NCI-H1694 (cell line): ENCODE measurements at regions not wholly inside any gene's neighbourhood (a gene's known extent, or its start where the extent isn't known, plus 50 kb on each side); places are given as distances from the start of the nearest gene placed in this dataset.
A peak's percentile ranks its signal among the peaks of the same experiment; 100 is the strongest.
"Not testable (repeated sequence)": the region's sequence is repeated elsewhere in the genome, so short reads cannot be mapped to it uniquely, and the experiment has no call there.

ENCODE experiments used
- DNase-seq: peaks from one replicate; lab custom pipeline; 2025; lab: John Stamatoyannopoulos, UW

DNA sequence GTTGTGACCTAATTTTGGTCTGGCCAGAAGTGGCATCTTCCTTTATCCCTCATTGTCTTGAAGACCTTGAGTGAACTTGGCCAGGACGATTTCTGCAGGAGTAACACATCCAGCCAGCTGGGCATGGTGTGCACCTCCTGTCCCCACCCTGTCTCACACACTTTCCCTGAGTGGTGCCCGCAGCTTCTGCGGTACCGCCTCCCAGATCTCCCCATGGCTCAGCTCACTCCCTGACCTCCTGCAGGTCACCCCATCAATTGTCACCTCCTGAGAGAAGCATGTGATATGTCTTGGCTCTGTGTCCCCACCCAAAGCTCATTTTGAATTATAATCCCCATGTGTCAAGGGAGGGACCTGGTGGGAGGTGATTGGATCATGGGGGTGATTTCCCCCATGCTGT is 50.2 kb upstream of the TP53I11 start:
- no peak for DNase-seq

DNA sequence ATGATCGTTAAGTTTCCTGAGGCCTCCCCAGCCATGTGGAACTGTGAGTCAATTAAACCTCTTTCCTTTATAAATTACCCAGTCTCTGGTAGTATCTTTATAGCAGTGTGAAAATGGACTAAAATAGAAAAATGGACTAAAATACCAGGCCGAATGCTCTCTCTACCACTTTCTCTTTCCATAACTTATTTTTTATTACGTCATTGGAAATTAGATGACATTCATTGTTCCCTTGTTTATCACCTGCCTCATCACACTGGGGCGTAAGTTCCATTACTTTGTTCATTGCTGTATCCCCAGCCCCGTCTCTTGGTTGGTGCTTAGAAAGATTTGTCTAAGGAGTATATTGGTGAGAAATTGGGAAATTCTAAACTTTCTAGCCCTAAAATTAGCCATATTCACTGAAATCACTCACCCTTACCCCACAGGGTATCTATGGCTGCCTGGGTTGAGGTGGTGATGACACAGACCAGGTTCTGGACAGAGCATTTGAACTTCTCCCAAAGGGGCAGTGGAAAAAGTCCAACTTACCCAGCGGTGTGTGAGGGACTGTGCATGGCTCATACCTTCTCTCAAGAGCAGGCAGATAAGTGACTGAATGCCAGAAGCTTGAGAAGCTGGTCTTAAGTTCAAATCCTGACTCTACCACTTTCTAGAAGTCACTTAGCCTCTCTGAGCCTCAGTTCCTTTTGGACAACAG is 50.9 kb upstream of the TP53I11 start:
- DNase-seq = no peak

DNA sequence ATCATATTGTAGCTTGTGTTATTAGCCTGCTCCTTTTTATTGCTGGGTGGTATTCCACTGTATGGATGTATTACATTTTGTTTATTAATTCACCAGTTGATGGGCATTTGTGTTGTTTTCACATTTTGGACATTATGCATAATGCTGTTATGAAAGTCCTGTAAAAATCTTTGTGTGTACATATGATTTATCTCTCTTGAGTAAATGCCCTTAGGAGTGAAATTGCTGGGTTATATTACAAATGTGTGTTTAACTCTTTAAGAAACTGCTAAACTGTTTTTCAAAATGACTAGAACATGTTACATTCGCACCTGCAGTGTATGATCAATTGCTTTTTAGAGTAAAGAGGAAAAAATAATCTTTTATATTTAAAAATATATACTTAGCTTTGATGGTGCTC is 54.4 kb upstream of the TP53I11 start:
- no peak for DNase-seq

DNA sequence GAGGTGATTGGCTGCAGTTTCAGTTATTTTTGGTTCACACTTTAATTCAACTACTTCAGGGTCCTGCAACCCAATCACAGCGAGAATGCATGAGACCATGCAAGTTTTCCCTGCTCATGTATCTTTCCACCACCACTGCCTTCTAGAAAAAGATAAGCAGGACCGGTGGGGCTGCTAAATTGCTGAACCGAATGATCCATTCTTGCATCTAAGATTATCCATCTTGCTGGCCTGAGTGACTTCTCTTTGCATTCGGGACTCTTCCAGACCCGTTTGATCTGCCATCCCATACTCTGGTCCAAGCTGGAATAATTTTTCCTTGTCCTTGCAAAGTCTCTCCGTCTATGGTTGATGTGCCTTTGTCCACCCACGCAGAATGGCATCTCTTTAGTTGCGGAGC is 56.3 kb upstream of the TP53I11 start:
- DNase-seq = no peak

DNA sequence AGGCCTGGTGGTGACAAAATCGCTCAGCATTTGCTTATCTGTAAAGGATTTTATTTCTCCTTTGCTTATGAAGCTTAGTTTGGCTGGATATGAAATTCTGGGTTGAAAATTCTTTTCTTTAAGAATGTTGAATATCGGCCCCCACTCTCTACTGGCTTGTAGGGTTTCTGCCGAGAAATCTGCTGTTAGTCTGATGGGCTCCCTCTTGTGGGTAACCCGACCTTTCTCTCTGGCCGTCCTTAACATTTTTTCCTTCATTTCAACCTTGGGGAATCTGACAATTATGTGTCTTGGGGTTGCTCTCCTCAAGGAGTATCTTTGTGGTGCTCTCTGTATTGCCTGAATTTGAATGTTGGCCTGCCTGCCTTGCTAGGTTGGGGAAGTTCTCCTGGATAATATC is 65.3 kb upstream of the TP53I11 start:
- not testable (repeated sequence) for DNase-seq

DNA sequence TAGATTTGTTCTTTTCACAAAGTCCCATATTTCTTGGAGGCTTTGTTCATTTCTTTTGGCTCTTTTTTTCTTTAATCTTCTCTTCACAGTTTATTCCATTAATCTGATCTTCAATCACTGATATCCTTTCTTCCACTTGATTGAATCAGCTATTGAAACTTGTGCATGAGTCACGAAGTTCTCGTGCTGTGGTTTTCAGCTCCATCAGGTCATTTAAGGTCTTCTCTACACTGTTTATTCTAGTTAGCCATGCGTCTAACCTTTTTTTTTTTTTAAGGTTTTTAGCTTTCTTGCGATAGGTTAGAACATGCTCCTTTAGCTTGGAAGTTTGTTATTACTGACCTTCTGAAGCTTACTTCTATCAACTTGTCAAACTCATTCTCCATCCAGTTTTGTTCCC is 65.8 kb upstream of the TP53I11 start:
- not testable (repeated sequence) for DNase-seq

DNA sequence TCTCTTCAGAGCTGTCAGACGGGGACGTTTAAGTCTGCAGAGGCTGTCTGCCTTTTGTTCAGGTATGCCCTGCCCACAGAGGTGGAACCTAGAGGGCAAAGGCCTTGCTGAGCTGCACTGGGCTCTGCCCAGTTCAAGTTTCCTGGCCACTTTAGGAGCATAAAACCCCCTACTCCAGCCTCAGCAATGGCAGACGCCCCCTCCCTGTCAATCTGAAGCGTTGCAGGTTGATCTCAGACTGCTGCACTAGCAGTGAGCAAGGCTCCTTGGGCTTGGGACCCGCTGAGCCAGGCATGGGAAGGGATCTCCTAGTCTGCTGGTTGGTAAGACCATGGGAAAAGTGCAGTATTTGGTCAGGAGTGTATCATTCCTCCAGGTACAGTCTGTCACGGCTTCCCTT is 66.6 kb upstream of the TP53I11 start:
- DNase-seq = no peak

DNA sequence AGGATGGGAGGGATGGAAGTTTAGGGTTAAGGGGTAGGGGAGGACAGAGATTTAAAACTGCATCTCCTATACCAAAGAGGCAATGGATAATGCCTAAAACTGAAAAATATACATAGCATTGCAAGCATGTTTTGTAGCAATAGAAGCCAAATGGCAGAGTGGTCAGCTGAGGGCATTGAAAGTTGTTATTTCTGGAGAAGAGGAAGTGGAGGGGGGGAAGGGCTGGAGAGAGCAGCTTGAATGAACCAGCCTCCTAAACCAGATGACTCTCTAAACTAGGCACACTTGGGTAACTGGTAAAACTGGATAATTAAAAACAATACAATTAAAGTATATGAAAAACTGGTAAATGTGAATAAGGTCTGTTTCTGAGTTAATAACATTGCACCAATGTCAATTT is 70.3 kb upstream of the TP53I11 start:
- no peak for DNase-seq

DNA sequence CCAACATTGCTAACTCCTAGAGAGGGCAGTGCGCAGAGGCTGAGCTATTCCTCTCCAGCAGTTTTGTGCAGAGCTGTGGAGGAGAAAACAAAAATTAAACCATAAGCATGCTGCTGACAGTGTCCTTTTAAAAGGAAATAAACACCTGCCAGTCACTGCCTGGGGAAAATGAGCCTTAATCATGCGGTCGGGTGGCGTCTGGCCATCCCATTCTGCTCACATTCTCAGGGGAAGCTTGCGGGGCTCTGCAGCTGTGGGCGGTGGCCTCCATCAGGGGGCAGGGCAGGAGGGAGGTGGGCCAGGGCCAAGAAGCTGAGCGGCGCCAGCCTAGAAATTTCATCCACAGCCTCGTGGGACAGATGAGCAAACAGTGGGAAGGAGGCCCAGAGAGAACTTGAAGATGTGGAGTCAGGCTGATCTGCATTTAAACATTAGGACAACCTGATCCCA is 71.0 kb upstream of the TP53I11 start:
- DNase-seq = peak; percentile 78

DNA sequence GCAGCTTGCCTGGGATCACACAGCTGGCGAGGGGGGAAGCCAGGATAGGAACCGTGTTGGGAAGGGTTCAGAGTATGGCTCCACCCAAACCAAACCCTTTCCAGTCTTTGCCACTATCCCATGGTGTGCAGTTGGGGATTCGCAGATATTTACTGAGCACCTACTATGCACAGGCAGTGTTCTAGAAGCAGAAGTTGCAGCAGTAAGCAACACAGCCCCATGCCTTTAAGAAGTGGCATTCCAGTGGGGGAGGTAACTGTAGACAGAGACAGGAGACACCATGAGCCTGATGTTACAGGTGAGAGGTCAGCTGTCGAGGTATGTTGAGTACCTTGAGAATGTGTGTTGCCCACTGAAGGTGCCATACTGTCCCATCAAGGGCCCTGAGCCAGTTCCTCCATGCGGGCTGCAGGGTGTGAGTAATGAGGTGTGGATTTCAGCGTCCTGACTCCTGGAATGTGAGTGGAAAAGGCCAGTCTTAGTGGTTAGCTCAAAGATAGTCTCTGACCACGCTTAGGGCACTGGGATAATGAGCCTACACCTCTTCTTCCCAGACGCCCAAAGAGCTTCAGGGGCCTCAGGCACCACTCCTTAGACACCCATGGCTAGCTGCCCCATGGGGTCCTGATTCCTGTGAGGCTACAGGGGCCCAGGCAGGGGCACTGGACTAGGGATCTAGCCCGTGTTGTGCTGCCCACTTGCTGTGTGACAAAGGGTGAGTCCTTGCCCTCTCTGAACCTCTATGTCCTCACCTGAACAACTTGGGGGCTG is 71.8 kb upstream of the TP53I11 start:
- no peak for DNase-seq

DNA sequence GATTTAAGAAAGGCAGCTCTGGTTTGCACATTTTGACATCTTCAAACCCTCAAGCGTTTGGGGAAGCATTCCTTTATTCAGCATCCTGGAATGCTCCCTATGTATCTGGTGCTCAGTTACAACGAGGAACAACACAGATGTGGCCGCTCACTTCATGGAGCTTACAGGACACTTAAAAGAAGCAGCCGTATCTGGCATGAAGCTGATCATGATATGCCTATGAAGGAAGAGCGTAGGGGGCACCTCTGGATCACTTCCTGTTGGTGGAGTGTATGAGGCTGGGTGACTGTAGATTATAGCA is 72.3 kb upstream of the TP53I11 start:
- DNase-seq = no peak

DNA sequence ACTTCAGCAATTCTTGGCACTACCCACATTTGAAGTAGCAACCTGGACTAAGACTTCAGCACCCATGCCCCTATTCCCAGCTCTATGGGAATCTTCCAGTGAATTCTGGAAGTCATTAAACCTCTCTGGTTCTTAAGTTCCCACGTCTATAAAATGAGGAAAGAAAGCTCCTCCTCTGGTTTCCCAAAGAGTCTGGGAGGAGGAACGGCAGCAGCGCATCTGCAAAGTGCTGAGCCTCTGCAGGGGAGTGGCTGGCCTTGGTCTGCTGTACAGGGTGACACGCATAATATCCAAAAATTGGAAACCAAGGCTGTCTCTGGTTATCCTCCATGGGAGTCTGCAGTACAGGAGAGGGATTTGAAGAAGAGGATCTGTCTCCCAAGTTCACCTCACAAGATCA is 73.6 kb upstream of the TP53I11 start:
- DNase-seq = no peak

DNA sequence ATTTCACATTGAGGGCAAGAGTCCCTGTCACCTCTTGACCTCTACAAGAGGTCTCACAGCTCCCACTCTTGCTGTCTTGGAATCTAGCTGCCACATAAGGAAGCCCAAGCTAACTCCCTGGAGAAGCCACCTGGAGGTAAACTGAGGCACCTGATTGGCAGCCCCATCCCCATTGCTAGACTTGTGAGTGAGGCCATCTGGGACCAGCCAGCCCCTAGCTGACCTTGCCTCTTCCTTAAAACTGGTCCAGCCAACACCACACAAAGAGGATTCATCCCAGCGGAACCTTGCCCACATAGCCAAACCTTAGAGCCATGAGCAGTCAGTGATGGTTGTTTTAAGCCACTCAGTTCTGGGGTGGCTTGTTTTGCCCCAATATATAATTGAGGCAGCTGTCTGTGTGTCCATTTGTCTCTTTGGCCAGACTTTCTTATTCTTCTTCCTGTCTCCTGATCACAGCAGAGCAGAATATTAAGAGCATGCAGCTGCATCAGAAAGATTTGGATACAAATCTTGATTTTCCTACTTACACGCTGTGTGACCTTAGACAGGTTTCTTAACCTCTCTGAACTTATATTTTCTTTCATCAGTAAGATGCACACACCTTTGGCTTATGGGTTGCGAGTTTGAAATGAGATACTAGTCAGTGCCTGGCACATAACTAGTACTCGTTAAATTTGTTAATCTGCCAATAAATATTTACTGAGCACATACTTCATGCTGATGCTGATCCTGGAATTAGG is 74.3 kb upstream of the TP53I11 start:
- DNase-seq = no peak

DNA sequence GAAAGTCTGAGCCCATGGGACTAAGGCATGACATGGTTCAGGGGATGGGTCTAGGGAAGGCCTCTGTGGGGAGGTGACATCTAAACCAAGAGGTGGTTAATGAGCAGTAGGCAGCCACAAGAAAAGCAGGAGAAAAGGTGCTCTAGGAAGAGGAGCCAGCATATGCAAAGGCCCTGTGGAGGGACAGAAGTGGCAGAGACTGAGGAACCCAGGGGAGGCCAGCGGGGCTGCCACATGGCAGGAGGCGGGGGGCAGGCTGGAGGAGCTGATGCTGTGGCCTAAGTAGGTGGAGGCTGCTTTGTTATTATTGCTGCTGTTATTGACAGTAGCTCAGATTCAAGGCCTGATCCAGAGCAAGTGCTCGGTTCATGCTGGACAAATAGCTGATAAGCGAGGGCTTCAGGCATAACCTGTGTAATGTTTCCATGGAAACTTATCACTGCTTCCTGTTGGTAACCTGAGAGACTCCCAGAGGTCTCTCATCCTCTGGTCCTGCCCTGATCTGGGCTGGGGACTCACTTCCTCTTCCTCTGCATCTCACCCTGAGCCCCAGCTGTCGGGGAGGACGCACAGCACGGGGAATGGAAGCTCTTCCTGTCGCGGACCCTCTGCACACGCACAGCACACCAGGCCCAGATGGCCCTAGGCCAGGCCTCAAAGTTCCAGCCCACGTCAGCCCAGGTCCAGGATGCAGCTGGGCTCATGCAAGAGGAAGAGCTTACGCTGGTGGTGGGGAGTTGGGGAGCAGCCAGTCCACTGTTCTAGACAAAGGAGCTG is 75.2 kb upstream of the TP53I11 start:
- peak; percentile 34 for DNase-seq

DNA sequence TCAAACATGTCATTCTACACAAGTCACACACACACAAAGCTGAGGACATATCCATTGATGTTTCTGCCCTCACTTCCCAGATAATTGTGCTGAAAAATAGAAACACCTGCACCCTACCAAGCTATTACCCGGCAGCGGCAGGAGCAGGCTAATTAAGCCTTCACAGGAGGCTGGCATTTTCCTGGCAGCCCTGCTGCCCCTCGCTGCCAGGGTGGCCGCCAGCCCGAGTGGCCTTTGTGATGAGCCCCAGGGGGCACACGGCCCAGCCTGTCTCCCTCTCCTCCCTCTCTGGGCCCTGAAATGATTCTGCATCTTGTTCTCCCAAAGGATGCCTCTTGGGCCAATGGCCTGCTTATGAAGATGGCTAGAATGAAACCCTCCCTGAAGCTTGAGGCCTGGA is 76.2 kb upstream of the TP53I11 start:
- DNase-seq = peak; percentile 48

DNA sequence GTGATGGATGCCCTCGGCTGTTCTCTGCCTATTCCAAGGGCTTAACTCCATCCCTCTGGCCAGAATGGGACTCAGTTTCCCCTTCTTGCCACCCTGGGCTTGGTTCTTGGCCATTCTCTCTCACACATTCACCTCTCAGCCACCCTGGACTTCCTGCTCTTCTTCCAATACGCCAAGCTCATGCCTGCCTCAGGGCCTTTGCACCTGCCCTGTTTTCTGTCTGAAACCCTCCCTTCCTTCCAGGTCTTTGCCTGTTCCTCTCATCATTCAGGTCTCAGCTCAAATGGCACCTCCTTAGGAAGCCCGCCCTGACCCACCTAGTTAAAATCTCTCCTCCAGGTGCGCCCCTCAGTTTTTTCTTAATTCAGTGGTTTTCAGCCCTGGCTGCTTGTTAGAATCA is 76.6 kb upstream of the TP53I11 start:
- no peak for DNase-seq

DNA sequence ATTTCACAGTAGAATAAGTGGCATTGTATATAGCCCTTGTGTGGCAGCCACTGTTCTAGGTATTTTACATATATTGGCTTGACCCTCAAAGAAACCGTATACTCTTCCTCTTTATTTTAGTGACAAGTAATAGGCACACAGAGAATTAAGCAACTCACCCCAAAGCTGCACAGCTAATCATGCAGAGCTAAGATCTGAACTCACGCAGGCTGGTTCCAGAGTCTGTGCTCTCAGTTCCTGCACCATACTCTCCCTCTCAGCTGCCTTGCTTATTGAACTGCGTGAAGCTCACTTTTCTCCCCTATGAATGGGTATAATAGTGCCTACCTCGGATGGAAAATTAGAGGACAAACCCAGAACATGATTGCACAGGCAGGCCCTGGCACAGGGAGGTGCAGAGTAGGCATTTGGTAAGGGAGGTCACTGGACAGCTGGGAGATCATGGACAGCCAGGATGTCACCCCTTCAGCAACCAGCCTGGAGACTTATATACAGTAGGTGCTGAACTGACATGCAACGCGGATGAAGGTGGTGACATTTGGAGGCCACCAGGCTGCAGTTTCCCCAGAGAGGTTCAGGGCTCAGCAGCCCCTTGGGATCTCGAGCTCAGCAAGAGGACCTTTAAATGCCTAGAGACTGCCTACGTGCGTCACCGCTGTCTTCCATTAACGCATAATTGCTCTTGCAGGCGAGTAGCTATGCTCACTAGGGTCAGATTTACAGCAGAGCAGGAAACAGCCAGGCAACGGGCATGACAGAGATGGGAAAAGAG is 78.4 kb upstream of the TP53I11 start:
- DNase-seq = no peak

DNA sequence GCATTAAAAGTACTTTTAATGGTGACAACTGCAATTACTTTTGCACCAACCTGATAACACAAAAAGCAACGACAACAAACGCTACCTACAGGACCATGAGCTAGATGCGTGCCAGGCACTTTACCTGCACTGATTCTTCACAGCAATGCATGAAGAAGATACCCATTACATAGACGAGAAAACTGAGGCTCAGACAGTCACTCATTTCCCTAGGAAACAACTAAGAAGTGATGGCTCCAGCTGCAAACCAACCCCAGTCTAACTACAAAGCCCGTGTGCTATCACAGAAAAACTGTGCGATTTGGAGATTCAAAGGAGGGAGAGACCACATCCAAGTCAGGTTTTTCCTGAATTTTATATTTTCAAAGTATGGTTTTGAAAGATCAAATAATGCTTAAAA is 80.1 kb upstream of the TP53I11 start:
- DNase-seq = no peak

DNA sequence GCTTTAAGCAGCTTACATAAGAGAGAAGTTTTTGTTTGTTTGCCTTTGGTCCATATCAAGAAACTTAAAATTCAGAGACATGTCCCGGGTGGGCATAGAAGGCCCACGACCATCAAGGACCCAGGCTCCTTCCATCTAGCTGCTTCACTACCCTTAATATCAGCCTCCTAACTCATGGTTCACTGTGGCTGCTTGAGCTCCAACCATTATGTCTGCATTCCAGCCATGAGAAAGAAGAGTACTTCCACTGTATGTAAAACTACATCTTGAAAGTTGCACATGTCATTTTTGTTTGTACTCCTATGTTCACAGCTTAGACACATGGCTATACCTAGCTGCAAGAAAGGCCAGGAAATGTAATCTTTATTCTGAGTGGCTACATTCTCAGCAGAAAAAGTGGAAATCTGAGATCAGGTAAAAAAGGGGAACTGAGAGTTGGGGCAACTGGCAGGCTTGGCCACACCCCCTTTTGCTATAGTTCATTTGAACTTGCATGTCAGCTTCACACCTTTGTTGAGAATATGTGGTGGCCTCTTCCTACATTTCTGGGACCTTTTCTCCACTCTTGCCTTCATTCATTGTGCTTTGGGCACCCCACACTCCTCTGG is 81.3 kb upstream of the TP53I11 start:
- no peak for DNase-seq

DNA sequence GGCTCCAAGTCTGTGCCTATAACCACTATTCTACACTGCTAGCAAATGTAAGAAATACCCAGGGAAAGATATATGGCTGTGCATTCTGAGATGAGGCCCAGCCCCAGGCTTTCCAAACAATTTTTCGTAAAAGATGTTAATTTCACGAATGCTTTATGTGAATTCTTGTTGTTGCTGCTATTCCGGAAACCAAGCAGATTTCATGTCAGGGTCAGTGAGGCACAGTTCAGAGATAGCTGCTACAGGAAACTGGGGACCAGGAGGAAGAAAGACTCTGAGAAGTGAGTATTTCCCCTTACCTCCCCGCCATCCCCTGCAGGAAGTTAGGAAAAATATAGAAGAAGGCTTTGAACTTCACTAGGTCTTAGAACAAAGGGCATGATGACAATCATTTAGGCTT is 84.7 kb upstream of the TP53I11 start:
- DNase-seq = no peak

DNA sequence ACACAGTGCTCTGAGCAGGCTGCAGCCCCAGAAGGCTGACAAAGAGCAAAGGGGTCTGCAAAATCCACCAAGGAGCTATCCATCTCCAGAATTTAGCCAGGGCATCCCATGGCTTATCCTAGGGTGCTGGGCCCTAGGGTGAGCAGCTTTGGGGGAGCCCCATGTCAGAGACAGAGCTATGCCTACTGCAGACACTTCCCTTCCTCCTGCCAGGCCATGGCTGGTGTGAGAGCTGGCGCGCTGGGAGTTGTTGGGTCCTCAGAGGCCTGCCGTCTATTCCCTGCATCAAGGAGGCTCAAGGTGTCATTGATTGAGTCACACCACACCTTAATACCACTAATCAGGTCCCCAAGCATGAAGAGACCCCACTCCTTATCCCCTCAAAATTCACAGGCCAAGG is 85.3 kb upstream of the TP53I11 start:
- DNase-seq = no peak
